Activated B cell treated with CpG ODN at 0.5 μM for 24 hours (primary cell): ENCODE measurements at regions not wholly inside any gene's neighbourhood (a gene's known extent, or its start where the extent isn't known, plus 50 kb on each side); places are given as distances from the start of the nearest gene placed in this dataset.

ENCODE experiments used
- ATAC-seq: fragments of 200-7000 bp; cut with Tn5 transposase; one replicate; pipeline ENCODE4 v1.10.0; 2021; ENCODE audit warnings: low read depth, mild to moderate bottlenecking, moderate library complexity
- CTCF ChIA-PET: fragments of 350-600 bp; sonication (Branson Sonifier 250); formaldehyde crosslinking; loops from one replicate; lab custom pipeline; 2021; ENCODE audit warnings: antibody characterized with exemption; lab: Charles Lee
- POLR2A ChIA-PET: fragments of 350-600 bp; sonication (Branson Sonifier 250); formaldehyde crosslinking; loops from one replicate; lab custom pipeline; 2021; ENCODE audit warnings: antibody characterized with exemption; lab: Charles Lee
- DNase-seq: peaks from one replicate; pipeline ENCODE4 v3.0.0; 2022
- H3K27ac Mint-ChIP-seq: one replicate; pipeline ENCODE4 v1.8.0; 2020; ENCODE audit warnings: mixed read lengths
- H3K27me3 Mint-ChIP-seq: one replicate; pipeline ENCODE4 v1.8.0; 2021; ENCODE audit warnings: mixed read lengths
- H3K36me3 Mint-ChIP-seq: one replicate; pipeline ENCODE4 v1.8.0; 2021; ENCODE audit warnings: low read depth, mixed read lengths
- H3K4me1 Mint-ChIP-seq: one replicate; pipeline ENCODE4 v1.8.0; 2021; ENCODE audit warnings: mixed read lengths
- H3K4me3 Mint-ChIP-seq: one replicate; pipeline ENCODE4 v1.8.0; 2020; ENCODE audit warnings: mild to moderate bottlenecking, mixed read lengths
- H3K9me3 Mint-ChIP-seq: one replicate; pipeline ENCODE4 v1.8.0; 2020; ENCODE audit warnings: mixed read lengths
- CTCF ChIP-seq: fragments of 200-600 bp; IDR thresholded peaks from one replicate; pipeline ENCODE4 v1.8.0; 2022; ENCODE audit warnings: antibody characterized with exemption, mild to moderate bottlenecking
- intact Hi-C: fragments of 100-400 bp; cut with micrococcal nuclease; formaldehyde crosslinking; loops from one replicate; pipeline ENCODE4 v1.15.1; 2024

- no peak overlapping the region for H3K4me3 Mint-ChIP-seq
- no peaks in the 10 kb centered on the region for H3K36me3 Mint-ChIP-seq
- no peak for DNase-seq
- POLR2A ChIA-PET = no interaction called here
- no peak for TF ChIP-seq CTCF
- intact Hi-C loops = no loop called here
- no peaks in the 10 kb centered on the region for H3K27me3 Mint-ChIP-seq
- H3K9me3 Mint-ChIP-seq = no peaks in the 10 kb centered on the region
- H3K4me1 Mint-ChIP-seq = no peaks in the 10 kb centered on the region
- no peak overlapping the region for H3K27ac Mint-ChIP-seq
- CTCF ChIA-PET = no interaction called here
- ATAC-seq = no peak
Observed at GRCh38 chr3:180180795-180181194, 144.1 kb upstream of the PEX5L start.

- no peaks in the 10 kb centered on the region for H3K36me3 Mint-ChIP-seq
- ATAC-seq = no peak
- no peak for TF ChIP-seq CTCF
Observed at GRCh38 chr3:180181387-180181786, 144.7 kb upstream of the PEX5L start.

GRCh38 chr3:180183346-180183745, 146.6 kb upstream of the PEX5L start:
- no peak overlapping the region for H3K4me3 Mint-ChIP-seq
- TF ChIP-seq CTCF = no peak
- DNase-seq = no peak
- H3K27ac Mint-ChIP-seq = no peak overlapping the region
- no peaks in the 10 kb centered on the region for H3K4me1 Mint-ChIP-seq
- POLR2A ChIA-PET = no interaction called here
- no peaks in the 10 kb centered on the region for H3K27me3 Mint-ChIP-seq
- no peaks in the 10 kb centered on the region for H3K9me3 Mint-ChIP-seq
- H3K36me3 Mint-ChIP-seq = no peaks in the 10 kb centered on the region
- intact Hi-C loops = no loop called here
- ATAC-seq = no peak
- CTCF ChIA-PET = no interaction called here

More at GRCh38 chr3:180181387-180181786, 144.7 kb upstream of the PEX5L start:
- ChIA-PET CTCF (no interaction called here), POLR2A (no interaction called here)
- no peaks in the 10 kb centered on the region for H3K27me3 Mint-ChIP-seq
- intact Hi-C loops = no loop called here
- no peak overlapping the region for H3K27ac Mint-ChIP-seq
- no peak overlapping the region for H3K4me3 Mint-ChIP-seq
- no peak for DNase-seq
- no peaks in the 10 kb centered on the region for H3K9me3 Mint-ChIP-seq
- H3K4me1 Mint-ChIP-seq = no peaks in the 10 kb centered on the region

GRCh38 chr3:180184816-180185215, 148.1 kb upstream of the PEX5L start:
- ChIA-PET CTCF (no interaction called here), POLR2A (no interaction called here)

GRCh38 chr3:180185650-180186049, 148.9 kb upstream of the PEX5L start:
- no peaks in the 10 kb centered on the region for H3K36me3 Mint-ChIP-seq
- H3K9me3 Mint-ChIP-seq = no peaks in the 10 kb centered on the region
- ATAC-seq (no peak), DNase-seq (no peak)
- no peaks in the 10 kb centered on the region for H3K4me1 Mint-ChIP-seq
- H3K27me3 Mint-ChIP-seq = no peaks in the 10 kb centered on the region
- intact Hi-C loops = no loop called here
- TF ChIP-seq CTCF = no peak
- no peak overlapping the region for H3K4me3 Mint-ChIP-seq
- H3K27ac Mint-ChIP-seq = no peak overlapping the region
- POLR2A ChIA-PET = no interaction called here
- CTCF ChIA-PET = no interaction called here

More at GRCh38 chr3:180184816-180185215, 148.1 kb upstream of the PEX5L start:
- no peak for DNase-seq
- Mint-ChIP-seq H3K27me3 (no peaks in the 10 kb centered on the region), H3K27ac (no peak overlapping the region), H3K4me3 (no peak overlapping the region), H3K36me3 (no peaks in the 10 kb centered on the region), H3K4me1 (no peaks in the 10 kb centered on the region), H3K9me3 (no peaks in the 10 kb centered on the region)
- ATAC-seq = no peak
- TF ChIP-seq CTCF = no peak
- intact Hi-C loops = no loop called here
